ENCODE measurements at regions not wholly inside any gene's neighbourhood (a gene's known extent, or its start where the extent isn't known, plus 50 kb on each side); places are given as distances from the start of the nearest gene placed in this dataset.

DNA sequence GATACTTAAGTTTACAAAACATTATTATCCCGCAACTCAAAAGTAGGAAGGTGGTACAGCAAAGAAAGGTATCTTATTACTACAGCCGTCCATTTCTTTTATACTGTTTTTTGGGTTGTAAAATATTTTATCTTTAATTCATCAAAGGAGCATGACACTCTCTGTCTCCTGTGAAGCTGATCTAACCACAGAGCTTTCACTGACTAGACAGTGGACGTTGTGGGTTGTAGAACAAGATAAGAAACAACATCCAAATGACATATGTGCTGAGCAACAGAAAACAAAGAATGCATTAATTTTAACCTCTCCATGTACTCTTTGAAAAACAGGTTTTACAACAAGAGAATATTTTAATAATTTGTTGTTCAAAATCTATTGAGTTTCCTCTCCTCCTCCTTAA lies 195.9 kb upstream of the FBXO33 start:
- H3K9me3 Mint-ChIP-seq (ENCODE audit: unreplicated experiment) = no peaks in the 10 kb centered on the region
- TF ChIP-seq, protein P1, sequence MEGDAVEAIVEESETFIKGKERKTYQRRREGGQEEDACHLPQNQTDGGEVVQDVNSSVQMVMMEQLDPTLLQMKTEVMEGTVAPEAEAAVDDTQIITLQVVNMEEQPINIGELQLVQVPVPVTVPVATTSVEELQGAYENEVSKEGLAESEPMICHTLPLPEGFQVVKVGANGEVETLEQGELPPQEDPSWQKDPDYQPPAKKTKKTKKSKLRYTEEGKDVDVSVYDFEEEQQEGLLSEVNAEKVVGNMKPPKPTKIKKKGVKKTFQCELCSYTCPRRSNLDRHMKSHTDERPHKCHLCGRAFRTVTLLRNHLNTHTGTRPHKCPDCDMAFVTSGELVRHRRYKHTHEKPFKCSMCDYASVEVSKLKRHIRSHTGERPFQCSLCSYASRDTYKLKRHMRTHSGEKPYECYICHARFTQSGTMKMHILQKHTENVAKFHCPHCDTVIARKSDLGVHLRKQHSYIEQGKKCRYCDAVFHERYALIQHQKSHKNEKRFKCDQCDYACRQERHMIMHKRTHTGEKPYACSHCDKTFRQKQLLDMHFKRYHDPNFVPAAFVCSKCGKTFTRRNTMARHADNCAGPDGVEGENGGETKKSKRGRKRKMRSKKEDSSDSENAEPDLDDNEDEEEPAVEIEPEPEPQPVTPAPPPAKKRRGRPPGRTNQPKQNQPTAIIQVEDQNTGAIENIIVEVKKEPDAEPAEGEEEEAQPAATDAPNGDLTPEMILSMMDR (IDR thresholded peaks at IDR 0.05; ENCODE audit: partially characterized antibody, unreplicated experiment) = no peak
- H3K4me3 Mint-ChIP-seq (ENCODE audit: unreplicated experiment) = no peak overlapping the region
- DNase-seq = no peak
- no peak overlapping the region for H3K27ac Mint-ChIP-seq (ENCODE audit: unreplicated experiment)
- H3K36me3 Mint-ChIP-seq (ENCODE audit: unreplicated experiment) = no peaks in the 10 kb centered on the region
- H3K4me1 Mint-ChIP-seq (ENCODE audit: low read depth, unreplicated experiment) = no peaks in the 10 kb centered on the region
- H3K27me3 Mint-ChIP-seq (ENCODE audit: unreplicated experiment) = no peaks in the 10 kb centered on the region

DNA sequence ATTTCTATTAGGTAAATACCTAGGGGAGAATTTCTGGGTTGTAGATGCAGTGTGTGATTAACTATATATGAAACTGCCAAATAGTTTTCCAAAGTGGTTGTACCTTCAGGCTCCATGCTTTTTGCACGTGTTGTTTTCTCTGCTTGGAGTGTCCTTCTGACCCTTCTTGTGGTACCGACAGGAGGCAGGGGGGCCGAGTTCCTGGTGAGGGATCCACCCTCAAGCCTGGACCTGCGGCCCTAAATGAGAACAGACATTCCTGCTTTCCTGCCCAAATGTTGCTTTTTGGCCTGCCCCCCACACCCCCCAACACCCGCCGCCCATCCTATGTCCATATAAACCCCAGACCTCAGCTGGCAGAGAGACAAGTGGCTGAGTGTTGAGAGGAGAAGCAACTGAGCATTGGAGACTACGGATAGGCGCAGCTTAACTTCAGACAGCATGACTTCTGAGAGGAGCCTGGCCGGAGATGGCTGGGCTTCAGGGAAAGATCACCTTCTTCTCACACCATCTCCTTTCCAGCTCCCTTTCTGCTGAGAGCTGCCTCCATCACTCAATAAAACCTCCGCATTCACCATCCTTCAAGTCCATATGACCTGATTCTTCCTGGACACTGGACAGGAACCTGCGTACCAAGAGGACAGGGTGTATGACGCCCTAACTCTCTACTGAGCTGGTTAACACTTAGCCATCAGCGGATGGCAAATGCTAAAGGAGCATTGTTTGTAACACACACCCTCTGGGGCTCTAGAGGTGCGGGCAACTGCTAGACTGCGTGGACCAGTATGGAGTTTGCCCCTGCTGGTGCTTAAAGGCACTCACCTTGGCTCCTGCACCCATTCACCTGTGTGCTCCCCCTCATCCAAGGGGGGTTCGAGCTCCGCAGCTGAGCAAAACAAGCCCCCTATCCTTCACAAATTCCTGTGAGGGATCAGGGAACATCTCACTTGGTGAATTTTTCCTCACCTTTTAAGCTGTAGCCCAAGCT lies 194.7 kb upstream of the FBXO33 start:
- Mint-ChIP-seq H3K4me1 (ENCODE audit: low read depth, unreplicated experiment) (no peaks in the 10 kb centered on the region), H3K27ac (ENCODE audit: unreplicated experiment) (no peak overlapping the region), H3K9me3 (ENCODE audit: unreplicated experiment) (no peaks in the 10 kb centered on the region), H3K27me3 (ENCODE audit: unreplicated experiment) (no peaks in the 10 kb centered on the region), H3K36me3 (ENCODE audit: unreplicated experiment) (no peaks in the 10 kb centered on the region), H3K4me3 (ENCODE audit: unreplicated experiment) (no peak overlapping the region)
- TF ChIP-seq, protein P1 (IDR thresholded peaks at IDR 0.05; ENCODE audit: partially characterized antibody, unreplicated experiment) = no peak
- no peak for DNase-seq

DNA sequence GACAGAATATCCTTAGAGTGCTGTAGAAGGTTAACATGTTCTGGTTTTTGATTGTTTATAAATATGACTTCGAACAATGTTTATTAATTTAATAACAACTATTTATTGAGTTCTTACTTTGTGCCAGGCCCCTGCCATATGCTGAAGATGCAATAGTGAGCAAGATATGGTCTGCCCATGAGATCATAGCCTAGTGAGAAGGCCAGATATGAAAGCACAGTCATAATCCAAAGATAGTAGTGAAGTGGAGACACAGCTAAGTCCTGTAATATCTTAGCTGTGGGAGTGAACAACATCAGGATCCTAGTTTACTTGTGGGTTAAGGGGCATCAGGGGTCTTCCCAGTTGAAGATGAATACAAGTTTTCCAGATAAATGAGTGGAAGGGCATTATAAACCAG lies 189.4 kb upstream of the FBXO33 start:
- Mint-ChIP-seq H3K4me1 (ENCODE audit: low read depth, unreplicated experiment) (no peaks in the 10 kb centered on the region), H3K27ac (ENCODE audit: unreplicated experiment) (no peak overlapping the region), H3K9me3 (ENCODE audit: unreplicated experiment) (no peaks in the 10 kb centered on the region), H3K4me3 (ENCODE audit: unreplicated experiment) (no peak overlapping the region), H3K36me3 (ENCODE audit: unreplicated experiment) (no peaks in the 10 kb centered on the region), H3K27me3 (ENCODE audit: unreplicated experiment) (no peaks in the 10 kb centered on the region)
- TF ChIP-seq, protein P1 (IDR thresholded peaks at IDR 0.05; ENCODE audit: partially characterized antibody, unreplicated experiment) = no peak
- DNase-seq = no peak

DNA sequence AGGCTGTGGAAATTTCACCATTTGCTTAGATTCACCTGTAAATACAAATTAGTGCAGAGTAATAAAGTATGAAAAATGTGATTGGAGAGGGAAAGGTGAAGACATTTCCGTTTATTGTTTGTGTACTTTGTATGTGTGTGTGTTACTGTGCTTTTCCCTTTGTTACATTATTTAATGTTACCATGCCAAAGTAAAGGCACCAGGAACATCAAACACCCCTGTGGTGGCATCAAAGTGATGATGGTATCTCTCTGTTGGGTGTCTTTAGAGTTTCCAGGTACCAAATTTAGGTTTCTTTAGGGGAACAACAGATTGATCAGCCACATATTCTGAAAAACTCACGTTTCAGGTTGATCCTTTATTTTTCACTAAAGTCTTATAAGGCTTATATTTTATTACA lies 189.0 kb upstream of the FBXO33 start:
- Mint-ChIP-seq H3K4me1 (ENCODE audit: low read depth, unreplicated experiment) (no peaks in the 10 kb centered on the region), H3K36me3 (ENCODE audit: unreplicated experiment) (no peaks in the 10 kb centered on the region), H3K9me3 (ENCODE audit: unreplicated experiment) (no peaks in the 10 kb centered on the region), H3K27me3 (ENCODE audit: unreplicated experiment) (no peaks in the 10 kb centered on the region), H3K4me3 (ENCODE audit: unreplicated experiment) (no peak overlapping the region), H3K27ac (ENCODE audit: unreplicated experiment) (no peak overlapping the region)
- TF ChIP-seq, protein P1 (IDR thresholded peaks at IDR 0.05; ENCODE audit: partially characterized antibody, unreplicated experiment) = no peak
- no peak for DNase-seq

DNA sequence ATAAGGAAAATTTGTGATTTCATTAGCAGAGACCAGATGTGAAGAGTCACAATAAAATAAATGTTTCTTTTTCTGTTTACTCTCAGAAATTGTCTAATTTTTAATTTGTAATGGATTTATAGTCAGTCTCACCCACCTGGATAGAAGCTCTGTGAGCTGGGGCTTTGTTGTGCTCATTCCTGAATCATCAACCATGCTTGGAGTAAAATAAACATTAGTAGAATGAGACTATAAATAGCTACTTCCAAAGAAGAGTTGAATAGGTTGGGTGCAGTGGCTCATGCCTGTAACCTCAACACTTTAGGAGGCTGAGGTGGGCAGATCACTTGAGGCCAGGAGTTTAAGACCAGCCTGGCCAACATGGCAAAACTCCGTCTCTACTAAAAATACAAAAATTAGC lies 185.3 kb upstream of the FBXO33 start:
- peaks cover 3% of the 10 kb centered on the region for H3K4me1 Mint-ChIP-seq (ENCODE audit: low read depth, unreplicated experiment)

More for the DNA sequence above, 185.3 kb upstream of the FBXO33 start:
- no peaks in the 10 kb centered on the region for H3K27me3 Mint-ChIP-seq (ENCODE audit: unreplicated experiment)
- no peak for DNase-seq
- TF ChIP-seq, protein P1 (IDR thresholded peaks at IDR 0.05; ENCODE audit: partially characterized antibody, unreplicated experiment) = no peak
- H3K27ac Mint-ChIP-seq (ENCODE audit: unreplicated experiment) = no peak overlapping the region
- no peak overlapping the region for H3K4me3 Mint-ChIP-seq (ENCODE audit: unreplicated experiment)
- no peaks in the 10 kb centered on the region for H3K36me3 Mint-ChIP-seq (ENCODE audit: unreplicated experiment)
- no peaks in the 10 kb centered on the region for H3K9me3 Mint-ChIP-seq (ENCODE audit: unreplicated experiment)

Measured in glutamatergic neuron (in vitro differentiated cells).